ENCODE measurements at regions not wholly inside any gene's neighbourhood (a gene's known extent, or its start where the extent isn't known, plus 50 kb on each side); places are given as distances from the start of the nearest gene placed in this dataset.

DNA sequence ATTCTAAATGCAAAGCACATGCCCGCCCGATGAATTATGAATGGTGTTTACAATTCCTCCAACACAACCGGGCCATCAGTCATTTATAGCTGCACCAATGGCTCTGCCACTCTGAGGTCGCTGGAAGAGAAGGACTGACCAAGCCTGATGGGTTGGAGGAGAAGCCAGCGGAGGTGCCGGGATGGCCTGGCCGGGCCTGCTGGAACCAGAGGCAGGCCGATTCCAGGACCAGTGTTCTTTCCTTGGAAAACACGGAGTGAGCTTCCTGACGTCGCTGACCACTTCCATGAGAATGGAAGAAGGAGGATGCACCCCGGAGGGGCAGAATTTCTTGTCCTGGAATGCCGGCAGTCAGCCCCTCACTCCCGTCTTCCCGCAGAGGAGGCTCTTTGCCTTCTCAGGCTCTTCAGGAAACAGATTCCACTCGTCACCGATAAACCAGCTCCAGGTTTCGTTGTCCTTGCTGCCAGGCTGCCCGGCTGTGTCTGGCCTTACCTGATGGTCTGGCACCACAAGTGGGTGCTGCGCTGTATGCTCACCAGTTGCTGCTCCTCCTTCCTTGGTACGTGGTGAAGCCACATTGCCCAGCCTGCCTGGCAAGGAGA is 358.5 kb upstream of the SFSWAP start:
- no peak for TF ChIP-seq PKNOX1 (IDR thresholded peaks at IDR 0.05)
- no peak for TF ChIP-seq BHLHE40 (IDR thresholded peaks at IDR 0.05; ENCODE audit: borderline replicate concordance)
- no peak for TF ChIP-seq NFRKB (IDR thresholded peaks at IDR 0.05)
- TF ChIP-seq SP1 (IDR thresholded peaks at IDR 0.05) = no peak
- no peak for TF ChIP-seq FOXM1 (IDR thresholded peaks at IDR 0.05; ENCODE audit: borderline replicate concordance)
- no peak for TF ChIP-seq ZNF384 (IDR thresholded peaks at IDR 0.05)
- TF ChIP-seq L3MBTL2 (conservative IDR thresholded peaks at IDR 0.05) = no peak
- no peak for TF ChIP-seq ARNT (IDR thresholded peaks at IDR 0.05)
- TF ChIP-seq ELF4 (IDR thresholded peaks at IDR 0.05) = no peak
- no peak for TF ChIP-seq FOXK2 (IDR thresholded peaks at IDR 0.05)
- TF ChIP-seq TARDBP (IDR thresholded peaks at IDR 0.05) = no peak
- no peak for TF ChIP-seq CTBP1 (IDR thresholded peaks at IDR 0.05; ENCODE audit: borderline replicate concordance)
- TF ChIP-seq LEF1 (IDR thresholded peaks at IDR 0.05; ENCODE audit: borderline replicate concordance) = no peak
- TF ChIP-seq SUZ12 (IDR thresholded peaks at IDR 0.05) = no peak
- TF ChIP-seq HDGF (IDR thresholded peaks at IDR 0.05; ENCODE audit: borderline replicate concordance) = no peak
- CTCF ChIA-PET = no interaction called here
- DNase-seq (ENCODE audit: extremely low spot score) = no peak
- POLR2A ChIA-PET = no interaction called here

DNA sequence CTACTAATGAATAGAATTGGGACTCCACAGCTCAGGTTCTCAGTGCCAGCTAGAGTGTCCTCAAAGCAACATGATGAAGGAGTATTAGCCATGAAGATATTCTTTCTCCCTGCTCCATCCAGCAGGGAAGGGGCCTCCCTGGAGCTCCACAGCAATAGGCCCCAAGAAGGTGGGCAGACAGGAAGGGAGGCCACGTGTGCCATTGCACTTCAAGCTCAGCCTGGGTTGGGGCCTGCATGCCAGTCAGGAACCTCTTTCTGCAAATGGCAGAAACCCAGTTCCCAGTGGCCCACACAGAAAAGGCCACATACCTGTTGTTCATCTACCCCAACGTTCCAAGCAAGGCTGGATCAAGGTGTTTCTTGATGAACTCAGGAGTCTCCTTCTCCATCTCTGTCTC is 357.5 kb upstream of the SFSWAP start:
- ChIA-PET POLR2A (no interaction called here), CTCF (no interaction called here)
- no peak for DNase-seq (ENCODE audit: extremely low spot score)
- TF ChIP-seq FOXA1 (IDR thresholded peaks at IDR 0.05) = no peak
- no peak for TF ChIP-seq FOXK2 (IDR thresholded peaks at IDR 0.05)
- TF ChIP-seq CTBP1 (IDR thresholded peaks at IDR 0.05; ENCODE audit: borderline replicate concordance) = no peak
- no peak for TF ChIP-seq TARDBP (IDR thresholded peaks at IDR 0.05)
- no peak for TF ChIP-seq PKNOX1 (IDR thresholded peaks at IDR 0.05)
- TF ChIP-seq NFRKB (IDR thresholded peaks at IDR 0.05) = no peak
- TF ChIP-seq FOXM1 (IDR thresholded peaks at IDR 0.05; ENCODE audit: borderline replicate concordance) = no peak
- TF ChIP-seq SP1 (IDR thresholded peaks at IDR 0.05) = no peak

DNA sequence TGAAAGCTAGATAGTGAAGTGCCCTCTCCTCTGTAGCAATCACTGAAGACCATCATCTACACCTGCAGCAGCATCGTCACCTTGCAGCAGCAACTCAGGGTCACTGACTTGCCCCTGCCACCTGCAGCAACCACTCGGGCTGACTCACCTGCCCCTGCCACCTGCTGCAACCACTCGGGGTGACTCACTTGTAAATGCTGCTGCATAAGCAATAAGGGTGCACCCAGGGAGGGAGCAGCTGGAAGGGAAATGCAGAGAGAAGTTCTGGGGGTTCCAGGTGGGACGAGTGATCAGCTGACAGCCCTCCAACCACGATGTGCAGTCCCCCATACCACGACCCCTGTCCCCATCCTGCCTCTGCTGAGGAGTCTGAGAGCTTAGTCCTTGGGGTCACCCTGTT is 357.1 kb upstream of the SFSWAP start:
- CTCF ChIA-PET = no interaction called here
- POLR2A ChIA-PET = no interaction called here
- TF ChIP-seq L3MBTL2 (conservative IDR thresholded peaks at IDR 0.05) (no peak), SP1 (IDR thresholded peaks at IDR 0.05) (no peak), ELF4 (IDR thresholded peaks at IDR 0.05) (no peak), FOXK2 (IDR thresholded peaks at IDR 0.05) (no peak), ZNF384 (IDR thresholded peaks at IDR 0.05) (no peak), CTBP1 (IDR thresholded peaks at IDR 0.05; ENCODE audit: borderline replicate concordance) (no peak)
- DNase-seq (ENCODE audit: extremely low spot score) = no peak

GRCh38 chr12:131355361-131356245 is 355.3 kb upstream of the SFSWAP start:
- CTCF ChIA-PET = no interaction called here
- no peak for TF ChIP-seq SP1 (IDR thresholded peaks at IDR 0.05)
- no peak for TF ChIP-seq NFRKB (IDR thresholded peaks at IDR 0.05)
- TF ChIP-seq L3MBTL2 (conservative IDR thresholded peaks at IDR 0.05) = no peak
- no peak for TF ChIP-seq SUZ12 (IDR thresholded peaks at IDR 0.05)
- POLR2A ChIA-PET = no interaction called here
- no peak for DNase-seq (ENCODE audit: extremely low spot score)

DNA sequence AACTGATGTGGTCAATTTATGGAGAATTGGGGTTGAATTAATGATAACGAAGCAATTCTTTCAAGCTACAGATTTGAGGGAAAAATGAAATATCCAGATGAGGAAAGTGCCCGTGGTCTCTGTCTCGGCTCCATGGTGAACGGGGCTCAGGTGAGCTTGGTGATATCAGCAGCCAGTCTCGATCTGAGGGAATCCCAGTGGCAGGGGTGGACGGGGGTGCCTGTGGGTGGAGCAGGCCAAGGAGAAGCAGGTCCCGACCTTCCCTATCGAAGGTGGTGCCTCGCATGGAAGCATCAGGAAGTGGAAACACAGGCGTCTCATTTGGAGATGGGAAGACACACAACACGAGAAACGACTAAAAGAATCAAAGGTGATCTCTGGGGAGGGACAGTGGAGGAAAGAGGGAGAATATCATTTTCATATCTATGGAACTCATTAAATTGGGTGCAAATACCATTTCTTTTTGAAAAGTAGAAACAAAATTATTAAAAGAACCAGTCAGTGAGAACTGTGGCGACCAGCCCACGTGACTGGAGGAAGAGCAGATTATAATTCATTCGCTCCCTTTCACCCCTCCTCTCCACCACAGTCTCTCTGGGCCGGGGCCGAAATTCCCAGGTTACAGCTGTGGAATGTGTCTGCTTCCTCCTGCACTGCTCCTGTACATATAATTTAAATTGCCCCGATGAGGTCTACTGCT is 354.3 kb upstream of the SFSWAP start:
- CTCF ChIA-PET = no interaction called here
- TF ChIP-seq SP1 (IDR thresholded peaks at IDR 0.05) (no peak), ELF4 (IDR thresholded peaks at IDR 0.05) (no peak), PKNOX1 (IDR thresholded peaks at IDR 0.05) (no peak), NFRKB (IDR thresholded peaks at IDR 0.05) (no peak), HDGF (IDR thresholded peaks at IDR 0.05; ENCODE audit: borderline replicate concordance) (no peak), SUZ12 (IDR thresholded peaks at IDR 0.05) (no peak), ARNT (IDR thresholded peaks at IDR 0.05) (no peak), FOXM1 (IDR thresholded peaks at IDR 0.05; ENCODE audit: borderline replicate concordance) (no peak), L3MBTL2 (conservative IDR thresholded peaks at IDR 0.05) (no peak), FOXK2 (IDR thresholded peaks at IDR 0.05) (no peak), FOXA1 (IDR thresholded peaks at IDR 0.05) (no peak)

DNA sequence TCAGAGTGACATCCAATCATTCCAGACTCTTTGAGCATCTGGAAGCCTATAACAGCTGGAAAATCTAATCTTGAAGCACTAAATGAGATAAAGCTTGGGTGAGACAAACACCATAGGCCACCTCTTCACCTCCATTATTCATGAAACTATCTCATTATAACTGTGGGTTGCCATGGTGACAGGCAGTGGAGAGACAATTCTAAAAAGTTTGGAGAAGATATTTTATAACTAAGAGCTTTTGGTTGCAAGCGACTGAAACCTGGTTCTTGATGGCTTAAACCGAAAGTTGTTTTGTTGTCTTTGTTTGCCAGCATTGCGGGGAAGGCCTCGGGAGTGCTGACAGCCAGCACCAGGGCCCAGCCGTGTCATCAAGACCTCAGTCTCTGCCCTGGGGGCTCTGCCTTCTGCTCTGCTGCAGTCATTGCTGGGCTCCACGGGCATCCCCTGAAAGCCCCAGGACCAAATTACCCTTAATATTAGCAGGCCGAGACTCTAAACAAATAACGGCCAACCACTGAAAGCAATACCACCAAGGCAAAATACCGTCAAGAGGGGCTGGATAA is 353.6 kb upstream of the SFSWAP start:
- ChIA-PET CTCF (no interaction called here), POLR2A (no interaction called here)
- DNase-seq (ENCODE audit: extremely low spot score) = no peak
- TF ChIP-seq ZNF384 (IDR thresholded peaks at IDR 0.05) (no peak), FOXK2 (IDR thresholded peaks at IDR 0.05) (no peak), TARDBP (IDR thresholded peaks at IDR 0.05) (no peak), SP1 (IDR thresholded peaks at IDR 0.05) (no peak), FOXM1 (IDR thresholded peaks at IDR 0.05; ENCODE audit: borderline replicate concordance) (no peak), HDGF (IDR thresholded peaks at IDR 0.05; ENCODE audit: borderline replicate concordance) (no peak), FOXA1 (IDR thresholded peaks at IDR 0.05) (no peak), ARNT (IDR thresholded peaks at IDR 0.05) (no peak), ELF4 (IDR thresholded peaks at IDR 0.05) (no peak), SUZ12 (IDR thresholded peaks at IDR 0.05) (no peak), BHLHE40 (IDR thresholded peaks at IDR 0.05; ENCODE audit: borderline replicate concordance) (no peak), NFRKB (IDR thresholded peaks at IDR 0.05) (no peak), LEF1 (IDR thresholded peaks at IDR 0.05; ENCODE audit: borderline replicate concordance) (no peak), L3MBTL2 (conservative IDR thresholded peaks at IDR 0.05) (no peak), PKNOX1 (IDR thresholded peaks at IDR 0.05) (no peak), CTBP1 (IDR thresholded peaks at IDR 0.05; ENCODE audit: borderline replicate concordance) (no peak)

More for the DNA sequence above, 354.3 kb upstream of the SFSWAP start:
- no peak for DNase-seq (ENCODE audit: extremely low spot score)
- POLR2A ChIA-PET = no interaction called here
